Suprapubic skin (tissue), 4 donors: ENCODE measurements at regions not wholly inside any gene's neighbourhood (a gene's known extent, or its start where the extent isn't known, plus 50 kb on each side); places are given as distances from the start of the nearest gene placed in this dataset.
A peak's percentile ranks its signal among the peaks of the same experiment; 100 is the strongest.

Experiments used
- DNase-seq, 2 donors: peaks; one replicate each; pipeline ENCODE4 v3.0.0-alpha.2; 2019; ENCODE audit warnings: low spot score in 2 of 2
- H3K27ac ChIP-seq: fragments of 200-600 bp; sonication (generic); one replicate; pipeline ENCODE4 v1.5.1; 2019
- H3K27me3 ChIP-seq: fragments of 200-600 bp; sonication (generic); one replicate; pipeline ENCODE4 v1.5.1; 2019
- H3K36me3 ChIP-seq: fragments of 200-600 bp; sonication (generic); one replicate; pipeline ENCODE4 v1.5.1; 2019
- H3K4me1 ChIP-seq: fragments of 200-600 bp; sonication (generic); one replicate; pipeline ENCODE4 v1.5.1; 2019
- H3K4me3 ChIP-seq: fragments of 200-600 bp; sonication (generic); one replicate; pipeline ENCODE4 v1.5.1; 2019; ENCODE audit warnings: mild to moderate bottlenecking
- H3K9me3 ChIP-seq: fragments of 200-600 bp; sonication (generic); one replicate; pipeline ENCODE4 v1.5.1; 2019
- EP300 ChIP-seq: sonication (generic); formaldehyde crosslinking; IDR thresholded peaks from one replicate; pipeline ENCODE4 v1.6.1; 2017; ENCODE audit warnings: antibody characterized with exemption
- POLR2A ChIP-seq, 2 donors: fragments of 450-650 bp; IDR thresholded peaks; one replicate each; pipeline ENCODE4 v1.6.1; 2017; ENCODE audit warnings: antibody characterized with exemption in 2 of 2, mild to moderate bottlenecking in 2 of 2, moderate library complexity in 2 of 2
- POLR2AphosphoS5 ChIP-seq, 3 donors: sonication (generic); formaldehyde crosslinking; IDR thresholded peaks; one replicate each; pipeline ENCODE4 v1.6.1; 2017; ENCODE audit warnings: antibody characterized with exemption in 3 of 3
- WGBS: methylation state at CpG from one replicate; pipeline ENCODE4 v1.1.5; 2018; 5-methylcytosine and 5-hydroxymethylcytosine counted together
- TF ChIP-seq, protein P1 (sequence below), 2 donors: fragments of 200-600 bp in 1 of 2; fragments of 450-650 bp in 1 of 2; sonication (generic) in 1 of 2; IDR thresholded peaks; one replicate each; pipeline ENCODE4 v1.5.1; 2016 to 2019; ENCODE audit warnings: antibody characterized with exemption in 2 of 2, mild to moderate bottlenecking in 1 of 2, moderate library complexity in 1 of 2

DNA sequence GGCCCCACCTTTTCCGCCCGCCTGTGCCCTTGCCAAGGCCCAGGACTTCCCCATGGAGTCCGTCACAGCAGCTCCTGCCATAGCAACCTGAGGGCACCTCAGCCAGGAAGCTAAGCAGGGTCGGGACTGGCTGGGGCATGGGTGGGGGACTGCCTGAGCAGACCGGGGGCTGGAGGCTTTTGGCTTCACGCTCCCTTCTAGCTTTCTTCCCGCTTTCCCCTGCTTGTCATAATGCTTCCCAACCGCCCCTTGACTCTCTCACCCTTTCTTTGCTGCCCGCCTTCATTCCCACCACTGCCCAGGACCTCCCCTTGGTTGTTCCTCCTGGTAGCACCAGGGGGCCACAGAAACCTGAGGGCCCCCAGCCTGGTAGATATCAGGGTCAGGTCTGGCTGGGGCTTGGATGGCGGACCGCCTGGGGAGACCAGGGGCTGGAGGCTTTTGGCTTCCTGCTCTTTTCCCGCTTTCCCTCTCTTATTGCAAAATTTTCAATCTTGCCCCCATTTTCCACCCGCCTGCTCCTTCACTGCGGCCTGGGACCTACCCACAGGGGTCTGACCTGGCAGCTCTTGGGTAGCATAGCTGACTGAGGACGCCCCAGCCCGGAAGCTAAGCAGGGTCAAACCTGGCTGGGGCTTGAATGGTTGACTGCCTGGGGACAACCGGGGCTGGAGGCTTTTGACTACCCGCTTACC, 2287.7 kb downstream of the TP53TG3F start:
- Histone ChIP-seq H3K27me3 (no peaks in the 10 kb centered on the region), H3K4me1 (no peaks in the 10 kb centered on the region), H3K9me3 (peaks cover 19% of the 10 kb centered on the region), H3K27ac (no peak overlapping the region), H3K36me3 (no peaks in the 10 kb centered on the region), H3K4me3 (no peak overlapping the region)
- TF ChIP-seq POLR2AphosphoS5 (IDR thresholded peaks at IDR 0.05) (no peak), POLR2A (IDR thresholded peaks at IDR 0.05) (no peak), EP300 (no peak)
- TF ChIP-seq, protein P1, sequence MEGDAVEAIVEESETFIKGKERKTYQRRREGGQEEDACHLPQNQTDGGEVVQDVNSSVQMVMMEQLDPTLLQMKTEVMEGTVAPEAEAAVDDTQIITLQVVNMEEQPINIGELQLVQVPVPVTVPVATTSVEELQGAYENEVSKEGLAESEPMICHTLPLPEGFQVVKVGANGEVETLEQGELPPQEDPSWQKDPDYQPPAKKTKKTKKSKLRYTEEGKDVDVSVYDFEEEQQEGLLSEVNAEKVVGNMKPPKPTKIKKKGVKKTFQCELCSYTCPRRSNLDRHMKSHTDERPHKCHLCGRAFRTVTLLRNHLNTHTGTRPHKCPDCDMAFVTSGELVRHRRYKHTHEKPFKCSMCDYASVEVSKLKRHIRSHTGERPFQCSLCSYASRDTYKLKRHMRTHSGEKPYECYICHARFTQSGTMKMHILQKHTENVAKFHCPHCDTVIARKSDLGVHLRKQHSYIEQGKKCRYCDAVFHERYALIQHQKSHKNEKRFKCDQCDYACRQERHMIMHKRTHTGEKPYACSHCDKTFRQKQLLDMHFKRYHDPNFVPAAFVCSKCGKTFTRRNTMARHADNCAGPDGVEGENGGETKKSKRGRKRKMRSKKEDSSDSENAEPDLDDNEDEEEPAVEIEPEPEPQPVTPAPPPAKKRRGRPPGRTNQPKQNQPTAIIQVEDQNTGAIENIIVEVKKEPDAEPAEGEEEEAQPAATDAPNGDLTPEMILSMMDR (IDR thresholded peaks at IDR 0.05): no peak
- DNase-seq: peak in 1 of 2 donors; percentile 61
- WGBS: 94% methylated on average over 18 of the region's 18 CpGs

DNA sequence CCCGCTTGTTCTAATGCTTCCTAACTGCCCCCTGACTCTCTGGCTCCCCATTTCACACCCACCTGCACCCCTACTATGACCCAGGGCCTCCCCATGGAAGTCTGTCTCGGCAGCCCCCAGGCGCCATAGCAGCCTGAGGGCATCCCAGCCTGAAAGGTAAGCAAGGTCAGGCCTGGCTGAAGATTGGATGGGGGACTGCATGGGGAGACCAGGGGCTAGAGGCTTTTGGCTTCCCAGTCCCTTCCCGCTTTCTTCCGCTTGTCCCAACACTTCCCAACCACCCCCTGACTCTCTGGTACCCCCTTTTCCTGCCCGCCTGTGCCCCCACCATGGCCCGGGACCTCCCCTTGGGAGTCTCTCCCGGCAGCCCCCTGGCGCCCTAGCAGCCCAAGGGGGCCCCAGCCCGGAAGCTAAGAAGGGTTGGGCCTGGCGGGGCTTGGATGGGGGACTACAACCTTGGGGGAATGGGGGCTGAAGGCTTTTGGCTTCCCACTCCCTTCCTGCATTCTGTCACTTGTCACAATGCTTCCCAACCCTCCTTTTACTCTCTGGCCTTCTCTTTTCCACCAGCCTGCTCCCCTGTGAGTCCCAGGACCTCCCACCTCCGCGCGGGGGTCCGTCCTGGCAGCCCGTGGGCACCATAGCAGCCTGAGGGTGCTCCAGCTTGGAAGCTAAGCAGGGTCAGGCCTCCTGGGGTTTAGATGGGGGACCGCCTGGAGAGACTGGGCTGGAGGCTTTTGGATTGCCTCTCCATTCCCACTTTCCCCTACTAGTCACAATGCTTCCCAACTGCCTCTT, 2288.4 kb downstream of the TP53TG3F start:
- no peaks in the 10 kb centered on the region for H3K36me3 ChIP-seq
- H3K27me3 ChIP-seq: no peaks in the 10 kb centered on the region
- no peak overlapping the region for H3K27ac ChIP-seq
- no peak overlapping the region for H3K4me3 ChIP-seq
- DNase-seq: peak in 1 of 2 donors; percentile 66
- H3K4me1 ChIP-seq: no peaks in the 10 kb centered on the region
- WGBS: 92% methylated on average over 17 of the region's 17 CpGs
- peaks cover 16% of the 10 kb centered on the region for H3K9me3 ChIP-seq
- TF ChIP-seq EP300 (no peak), POLR2A (IDR thresholded peaks at IDR 0.05) (no peak), POLR2AphosphoS5 (IDR thresholded peaks at IDR 0.05) (no peak)
- TF ChIP-seq, protein P1 (IDR thresholded peaks at IDR 0.05): no peak

DNA sequence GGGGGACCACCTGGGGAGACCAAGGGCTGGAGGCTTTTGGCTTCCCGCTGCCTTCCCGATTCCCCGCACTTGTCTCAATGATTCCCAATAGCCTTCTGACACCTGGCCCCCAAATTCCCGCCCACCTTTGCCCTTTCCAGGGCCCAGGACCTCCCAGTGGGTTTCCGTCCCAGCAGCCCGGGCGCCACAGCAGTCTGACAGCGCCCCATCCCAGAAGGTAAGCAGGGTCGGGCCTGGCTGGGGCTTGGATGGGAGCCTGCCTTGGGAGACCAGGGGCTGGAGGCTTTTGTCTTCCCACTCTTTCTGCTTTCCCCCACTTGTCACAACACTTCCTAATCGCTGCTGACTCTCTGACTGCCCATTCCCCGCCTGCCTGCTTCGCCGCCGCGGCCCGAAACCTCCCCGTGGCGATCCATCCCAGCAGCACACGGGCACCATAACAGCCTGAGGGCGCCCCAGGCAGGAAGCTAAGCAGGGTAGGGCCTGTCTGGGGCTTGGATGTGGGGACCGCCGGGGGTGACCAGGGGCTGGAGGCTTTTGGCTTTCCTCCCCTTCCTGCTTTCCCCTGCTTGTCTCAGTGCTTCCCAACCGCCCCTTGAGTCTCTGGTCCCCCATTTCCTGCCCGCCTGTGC, 2289.3 kb downstream of the TP53TG3F start:
- no peaks in the 10 kb centered on the region for H3K27me3 ChIP-seq
- H3K36me3 ChIP-seq: no peaks in the 10 kb centered on the region
- no peak overlapping the region for H3K27ac ChIP-seq
- H3K4me3 ChIP-seq: no peak overlapping the region
- peaks cover 13% of the 10 kb centered on the region for H3K9me3 ChIP-seq
- WGBS: 81% methylated on average over 20 of the region's 24 CpGs
- peak in 1 of 2 donors; percentile 65 for DNase-seq
- no peaks in the 10 kb centered on the region for H3K4me1 ChIP-seq
- TF ChIP-seq POLR2AphosphoS5 (IDR thresholded peaks at IDR 0.05) (no peak), POLR2A (IDR thresholded peaks at IDR 0.05) (no peak), EP300 (no peak)
- TF ChIP-seq, protein P1 (IDR thresholded peaks at IDR 0.05): no peak

DNA sequence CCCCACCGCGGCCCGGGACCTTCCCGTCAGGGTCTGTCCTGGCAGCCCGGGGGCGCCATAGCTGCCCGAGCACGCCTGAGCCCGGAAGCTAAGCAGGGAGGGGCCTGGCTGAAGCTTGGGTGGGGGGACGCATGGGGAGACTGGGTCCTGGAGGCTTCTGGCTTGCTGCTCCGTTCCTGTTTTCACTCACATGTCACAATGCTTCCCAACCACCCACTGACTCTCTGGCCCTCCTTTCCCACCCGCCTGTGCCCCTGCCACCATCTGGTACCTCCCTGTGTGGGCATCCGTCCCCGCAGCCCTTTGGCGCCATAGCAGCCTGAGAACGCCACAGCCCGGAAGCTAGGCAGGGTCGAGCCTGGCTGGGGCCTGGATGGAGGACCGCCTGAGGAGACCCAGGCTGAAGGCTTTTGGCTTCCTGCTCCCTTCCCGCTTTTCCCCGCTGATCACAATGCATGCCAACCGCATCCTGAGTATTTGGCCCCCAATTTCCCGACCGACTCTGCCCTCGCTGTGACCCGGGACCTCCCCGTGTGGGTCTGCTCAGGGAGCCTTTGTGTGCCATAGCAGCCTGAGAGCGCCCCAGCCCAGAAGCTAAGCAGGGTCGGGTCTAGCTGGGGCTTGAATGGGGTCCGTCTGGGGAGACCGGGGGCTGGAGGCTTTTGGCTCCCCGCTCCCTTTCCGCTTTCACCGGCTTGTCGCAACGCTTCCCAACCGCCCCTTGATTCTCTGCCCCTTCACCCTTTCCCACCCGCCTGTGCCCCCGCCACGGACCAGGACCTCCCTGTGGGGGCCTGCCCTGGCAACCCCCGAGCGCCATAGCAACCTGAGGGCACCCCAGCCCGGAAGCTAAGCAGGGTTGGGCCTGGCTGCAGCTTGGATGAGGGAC, 2290.1 kb downstream of the TP53TG3F start:
- H3K9me3 ChIP-seq: peaks cover 13% of the 10 kb centered on the region
- no peak overlapping the region for H3K4me3 ChIP-seq
- peak in 1 of 2 donors; percentile 76 for DNase-seq
- no peaks in the 10 kb centered on the region for H3K4me1 ChIP-seq
- no peaks in the 10 kb centered on the region for H3K36me3 ChIP-seq
- no peaks in the 10 kb centered on the region for H3K27me3 ChIP-seq
- no peak overlapping the region for H3K27ac ChIP-seq
- 93% methylated on average over 32 of the region's 43 CpGs for WGBS
- TF ChIP-seq POLR2A (IDR thresholded peaks at IDR 0.05): no peak
- TF ChIP-seq, protein P1 (IDR thresholded peaks at IDR 0.05): no peak
- TF ChIP-seq EP300: no peak
- TF ChIP-seq POLR2AphosphoS5 (IDR thresholded peaks at IDR 0.05): no peak
